ENCODE measurements at regions not wholly inside any gene's neighbourhood (a gene's known extent, or its start where the extent isn't known, plus 50 kb on each side); places are given as distances from the start of the nearest gene placed in this dataset.
A peak's percentile ranks its signal among the peaks of the same experiment; 100 is the strongest.

DNA sequence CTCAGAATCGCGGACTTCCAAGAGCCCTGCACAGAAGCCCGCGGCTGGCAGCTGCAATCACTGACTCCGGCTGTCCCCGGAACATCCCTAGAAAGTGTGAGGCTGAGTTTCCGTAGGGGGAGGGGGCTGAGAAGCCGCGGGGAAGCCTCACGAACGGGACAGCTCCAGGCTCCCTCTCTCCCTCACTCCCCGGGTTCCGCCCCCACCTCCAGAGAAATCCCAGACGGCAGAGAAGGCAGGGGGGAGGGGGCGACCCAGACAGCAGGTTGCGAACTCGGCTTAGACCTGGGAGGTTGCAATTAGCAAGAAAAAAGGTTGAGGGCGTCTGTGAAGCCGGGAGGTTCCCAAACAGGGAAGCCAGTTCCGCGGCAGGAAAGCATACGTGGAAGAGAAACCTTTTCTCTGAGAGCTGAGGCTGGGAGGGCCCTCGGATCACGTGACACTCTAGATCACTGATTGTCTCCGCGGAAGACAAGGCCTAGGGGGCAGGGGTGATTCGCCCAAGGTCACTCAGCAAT lies 73.8 kb upstream of the CPLX2 start:
- DNase-seq, result no peak
- no peak for TF ChIP-seq POLR2A (IDR thresholded peaks at IDR 0.05; ENCODE audit: low read length)
- TF ChIP-seq GATA1 (IDR thresholded peaks at IDR 0.05; ENCODE audit: low read depth, low read length), result no peak

DNA sequence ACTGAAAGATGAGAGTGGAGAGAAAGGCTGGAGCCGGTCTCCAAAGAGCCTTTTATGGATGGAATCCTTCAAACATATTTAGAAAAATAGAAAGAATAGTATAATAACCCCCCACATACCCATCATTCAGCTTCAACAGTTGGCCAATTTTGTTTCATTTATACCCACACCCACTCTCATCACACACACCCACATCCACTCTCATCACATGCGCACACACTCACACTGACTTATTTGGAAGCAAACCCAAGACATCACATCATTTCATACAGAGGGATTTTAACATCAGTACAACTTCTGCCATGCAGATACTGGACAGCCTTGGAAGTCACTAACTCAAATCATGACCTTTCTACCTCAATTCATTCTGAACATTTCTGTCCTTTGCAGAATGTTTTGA lies 72.8 kb upstream of the CPLX2 start:
- TF ChIP-seq GATA1 (IDR thresholded peaks at IDR 0.05; ENCODE audit: low read depth, low read length) (no peak), POLR2A (IDR thresholded peaks at IDR 0.05; ENCODE audit: low read length) (no peak)
- no peak for DNase-seq

DNA sequence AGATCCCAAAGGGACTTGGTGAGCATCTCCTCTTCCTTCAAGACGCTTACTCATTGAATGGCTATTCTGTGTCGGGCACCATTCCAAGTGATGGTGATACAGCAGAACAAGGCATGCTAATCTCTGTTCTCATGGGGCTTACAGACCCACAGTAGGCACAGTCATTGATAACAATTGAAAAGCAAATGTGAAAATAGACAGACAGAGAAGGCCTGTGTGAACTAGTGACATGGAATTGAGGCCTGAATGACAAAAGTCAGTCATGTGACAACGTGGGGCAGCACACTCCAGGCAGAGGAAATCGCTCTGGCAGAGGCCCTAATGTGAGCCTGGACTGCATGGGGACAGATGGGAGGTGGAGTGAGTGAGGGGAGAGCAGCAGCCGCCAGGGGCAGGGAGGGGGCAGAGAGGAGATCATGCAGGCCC lies 70.7 kb upstream of the CPLX2 start:
- TF ChIP-seq GATA1 (IDR thresholded peaks at IDR 0.05; ENCODE audit: low read depth, low read length) (no peak), POLR2A (IDR thresholded peaks at IDR 0.05; ENCODE audit: low read length) (no peak)
- peak; percentile 88 for DNase-seq

DNA sequence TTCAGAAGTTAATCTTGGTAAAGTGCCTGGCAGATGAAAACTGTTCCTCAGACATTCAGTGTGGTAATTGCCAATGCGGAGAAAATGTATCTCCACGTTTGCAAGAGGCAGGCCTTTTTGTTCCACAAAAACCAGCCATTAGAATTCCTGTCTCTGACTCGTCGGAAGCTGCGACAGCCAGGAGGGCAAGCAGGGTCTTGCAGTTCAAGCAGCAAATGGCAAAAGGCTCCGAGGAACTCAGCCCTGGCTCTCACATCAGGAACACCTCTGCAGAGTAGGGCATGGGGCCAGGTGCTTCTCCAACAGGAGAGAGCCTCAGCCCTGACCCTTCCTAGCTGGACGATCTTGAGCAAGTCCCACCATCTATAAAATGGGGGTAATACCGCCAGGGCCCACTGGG lies 69.0 kb upstream of the CPLX2 start:
- no peak for DNase-seq
- TF ChIP-seq POLR2A (IDR thresholded peaks at IDR 0.05; ENCODE audit: low read length) (no peak), GATA1 (IDR thresholded peaks at IDR 0.05; ENCODE audit: low read depth, low read length) (no peak)

DNA sequence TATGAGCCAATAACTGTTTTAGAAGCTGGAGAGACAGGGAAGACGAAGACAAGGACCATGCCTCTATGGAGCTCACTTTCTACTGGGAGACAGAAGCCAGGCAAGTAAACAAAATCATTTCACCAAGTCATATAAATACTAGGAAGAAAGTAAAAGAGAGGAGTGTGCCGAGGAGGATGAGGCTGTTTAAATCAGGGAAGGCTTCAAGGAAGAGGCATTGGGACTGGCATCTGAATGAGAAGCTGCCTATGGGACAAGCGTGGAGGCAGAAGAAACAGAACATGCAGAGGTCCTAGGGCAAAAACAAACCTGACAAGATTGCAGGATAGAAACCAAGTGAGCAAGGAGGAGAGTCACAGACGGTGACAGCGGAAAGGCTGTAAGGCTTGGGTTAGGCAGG lies 68.1 kb upstream of the CPLX2 start:
- TF ChIP-seq POLR2A (IDR thresholded peaks at IDR 0.05; ENCODE audit: low read length), result no peak
- no peak for TF ChIP-seq GATA1 (IDR thresholded peaks at IDR 0.05; ENCODE audit: low read depth, low read length)
- DNase-seq, result no peak

DNA sequence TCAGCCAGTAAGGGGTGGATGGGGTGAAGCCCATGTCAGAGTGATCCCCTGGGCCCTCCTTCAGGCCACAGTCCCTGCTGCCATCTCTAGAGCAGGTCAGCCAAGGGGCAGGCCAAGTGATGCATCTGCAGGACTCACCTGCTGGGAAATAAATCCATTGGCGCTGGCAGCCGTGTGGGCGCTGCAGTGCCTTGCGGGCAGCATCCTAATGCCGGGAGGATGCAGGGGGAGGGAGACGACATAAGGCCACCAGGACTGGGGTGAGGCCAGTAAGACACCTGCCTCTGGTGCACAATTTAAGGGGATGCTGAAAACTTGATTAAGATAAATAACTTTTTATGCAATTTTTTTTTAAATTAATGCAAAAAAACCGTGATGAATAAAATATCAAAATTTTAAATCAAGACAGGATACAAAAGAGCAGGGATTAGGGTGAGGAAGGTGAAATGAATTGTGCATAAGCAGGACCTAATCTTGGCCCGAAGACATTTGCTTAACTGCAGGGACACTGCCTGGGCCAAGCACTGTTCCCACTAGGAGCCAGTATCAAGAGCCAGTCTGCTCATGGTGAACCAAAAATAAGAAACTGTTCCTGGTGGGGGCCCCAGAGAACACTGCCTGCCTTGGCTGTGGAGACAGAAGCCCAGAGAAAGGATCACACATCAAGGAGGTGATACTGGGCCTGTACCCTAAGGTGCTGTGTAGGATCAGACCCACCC lies 67.5 kb upstream of the CPLX2 start:
- no peak for DNase-seq
- TF ChIP-seq GATA1 (IDR thresholded peaks at IDR 0.05; ENCODE audit: low read depth, low read length), result no peak
- no peak for TF ChIP-seq POLR2A (IDR thresholded peaks at IDR 0.05; ENCODE audit: low read length)

DNA sequence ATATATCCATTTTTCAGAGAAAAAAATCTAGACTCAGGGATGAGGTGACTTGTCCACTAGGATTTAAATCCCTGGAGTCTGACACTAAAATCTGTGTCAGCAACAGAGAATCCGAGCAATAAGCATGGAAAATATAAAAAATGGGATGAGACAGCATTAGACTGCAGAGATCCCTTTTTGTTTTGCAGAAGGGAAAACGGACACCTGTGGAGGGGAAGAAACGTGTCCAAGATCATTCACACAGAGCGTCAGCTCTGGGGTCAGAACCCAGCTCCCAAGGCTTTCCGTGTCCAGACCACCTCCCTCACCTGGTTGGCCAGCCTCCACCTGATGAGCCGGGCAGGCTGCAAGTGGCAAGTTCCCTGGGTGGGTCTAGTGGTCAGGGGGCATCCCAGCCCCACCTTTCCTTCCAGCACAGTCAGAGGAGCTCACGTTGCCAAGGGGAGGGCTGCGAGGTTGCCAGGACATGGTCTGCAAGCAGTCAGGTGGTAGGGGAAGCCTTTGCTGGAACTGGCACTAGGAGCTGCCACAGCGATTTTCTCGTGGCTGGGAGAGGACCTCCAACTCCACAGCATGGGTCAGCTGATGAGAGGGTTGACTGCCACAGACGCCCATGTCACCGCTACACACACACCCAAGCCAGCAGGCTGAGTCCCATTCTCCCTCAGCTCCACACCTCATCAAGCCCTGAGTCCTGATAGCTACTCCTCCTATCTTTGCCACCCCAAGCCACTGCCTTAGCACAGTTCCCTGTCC lies 65.9 kb upstream of the CPLX2 start:
- TF ChIP-seq POLR2A (IDR thresholded peaks at IDR 0.05; ENCODE audit: low read length) (no peak), GATA1 (IDR thresholded peaks at IDR 0.05; ENCODE audit: low read depth, low read length) (no peak)
- DNase-seq, result no peak

DNA sequence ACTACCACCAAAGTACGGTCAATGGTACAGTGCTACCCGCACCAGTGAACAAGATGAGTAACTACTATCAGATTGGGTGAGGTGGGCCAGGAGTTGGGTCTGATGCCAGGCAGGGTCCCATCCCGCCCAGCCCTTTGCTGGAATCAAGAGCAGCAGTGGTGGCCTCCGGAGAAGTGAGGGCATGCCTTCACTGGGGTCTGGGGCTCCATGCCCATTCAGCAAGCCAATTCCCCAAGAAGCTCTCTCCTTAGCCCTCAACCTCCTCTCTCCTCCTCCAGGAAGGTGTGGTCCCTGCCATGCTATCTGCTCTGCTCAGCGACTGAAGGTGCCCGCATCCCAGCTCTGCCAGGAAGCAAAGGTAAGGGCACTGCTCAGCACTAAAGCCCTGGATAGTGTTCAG lies 62.7 kb upstream of the CPLX2 start:
- no peak for TF ChIP-seq POLR2A (IDR thresholded peaks at IDR 0.05; ENCODE audit: low read length)
- no peak for TF ChIP-seq GATA1 (IDR thresholded peaks at IDR 0.05; ENCODE audit: low read depth, low read length)
- no peak for DNase-seq

DNA sequence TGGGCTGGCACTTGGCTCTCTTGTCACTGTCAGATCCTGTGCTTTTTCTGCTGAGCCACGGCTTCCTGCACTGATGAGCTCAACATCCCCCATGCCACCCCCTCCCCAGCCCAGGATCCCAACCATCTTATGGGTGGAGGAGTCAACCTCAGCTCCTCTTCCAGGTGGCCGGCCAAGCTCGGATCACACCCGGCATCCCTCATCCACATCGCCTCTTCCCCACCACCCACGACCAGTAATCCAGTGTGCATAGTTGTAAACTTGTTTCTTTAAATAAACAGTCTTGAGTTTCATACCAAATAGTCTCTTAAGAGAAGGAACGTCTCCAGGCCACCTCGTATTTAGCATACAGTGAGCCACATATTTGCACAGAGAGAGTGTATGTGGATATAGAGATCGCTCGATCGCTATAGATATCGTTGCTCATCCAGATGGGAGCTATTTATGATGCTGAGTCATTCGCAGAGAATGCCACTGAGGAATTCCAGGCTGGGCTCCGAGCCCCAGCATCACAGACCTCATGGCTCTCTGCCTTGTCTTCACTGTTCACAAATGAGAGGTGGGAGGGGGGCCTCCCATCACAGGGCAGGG lies 61.8 kb upstream of the CPLX2 start:
- DNase-seq, result no peak
- TF ChIP-seq GATA1 (IDR thresholded peaks at IDR 0.05; ENCODE audit: low read depth, low read length), result no peak
- TF ChIP-seq POLR2A (IDR thresholded peaks at IDR 0.05; ENCODE audit: low read length), result no peak

DNA sequence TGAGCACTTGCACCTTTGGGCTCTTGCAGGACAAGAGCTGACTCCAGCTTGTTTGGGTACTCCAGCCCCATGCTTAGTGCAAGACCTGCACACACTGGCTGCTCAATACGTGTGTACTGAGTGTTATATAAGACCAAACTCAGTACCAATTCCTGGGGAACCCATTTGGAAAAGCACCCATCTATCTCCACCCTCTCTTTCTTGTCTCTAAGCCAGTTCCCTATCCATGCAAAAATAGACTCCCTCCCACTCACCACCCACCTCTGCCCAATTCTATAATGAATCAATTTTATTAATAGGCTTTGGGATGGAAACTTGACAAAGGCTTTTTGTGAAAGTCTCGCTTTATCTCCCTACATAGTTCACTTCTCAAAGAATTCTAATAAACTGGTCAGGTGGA lies 60.9 kb upstream of the CPLX2 start:
- no peak for DNase-seq
- TF ChIP-seq POLR2A (IDR thresholded peaks at IDR 0.05; ENCODE audit: low read length) (no peak), GATA1 (IDR thresholded peaks at IDR 0.05; ENCODE audit: low read depth, low read length) (no peak)

DNA sequence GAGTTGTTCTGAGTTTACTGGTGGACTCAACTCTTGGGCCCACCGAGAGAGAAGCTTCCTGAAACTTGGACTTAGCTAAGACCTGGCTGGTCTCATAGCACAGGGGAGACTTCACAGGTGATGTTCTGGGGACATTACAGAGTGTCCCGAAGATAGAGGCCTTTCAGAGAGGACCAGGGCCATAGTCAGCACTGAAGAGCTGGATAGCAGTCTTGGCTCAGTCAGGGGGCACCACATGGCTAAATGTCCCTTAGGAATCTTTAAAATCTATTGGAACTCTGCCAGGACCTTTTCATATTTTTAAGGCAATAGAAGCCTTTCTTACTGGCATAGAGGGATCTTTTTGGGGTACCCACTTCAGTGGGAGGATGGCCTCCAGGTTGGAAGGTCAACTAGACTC lies 59.8 kb upstream of the CPLX2 start:
- TF ChIP-seq GATA1 (IDR thresholded peaks at IDR 0.05; ENCODE audit: low read depth, low read length) (no peak), POLR2A (IDR thresholded peaks at IDR 0.05; ENCODE audit: low read length) (no peak)
- DNase-seq, result no peak

DNA sequence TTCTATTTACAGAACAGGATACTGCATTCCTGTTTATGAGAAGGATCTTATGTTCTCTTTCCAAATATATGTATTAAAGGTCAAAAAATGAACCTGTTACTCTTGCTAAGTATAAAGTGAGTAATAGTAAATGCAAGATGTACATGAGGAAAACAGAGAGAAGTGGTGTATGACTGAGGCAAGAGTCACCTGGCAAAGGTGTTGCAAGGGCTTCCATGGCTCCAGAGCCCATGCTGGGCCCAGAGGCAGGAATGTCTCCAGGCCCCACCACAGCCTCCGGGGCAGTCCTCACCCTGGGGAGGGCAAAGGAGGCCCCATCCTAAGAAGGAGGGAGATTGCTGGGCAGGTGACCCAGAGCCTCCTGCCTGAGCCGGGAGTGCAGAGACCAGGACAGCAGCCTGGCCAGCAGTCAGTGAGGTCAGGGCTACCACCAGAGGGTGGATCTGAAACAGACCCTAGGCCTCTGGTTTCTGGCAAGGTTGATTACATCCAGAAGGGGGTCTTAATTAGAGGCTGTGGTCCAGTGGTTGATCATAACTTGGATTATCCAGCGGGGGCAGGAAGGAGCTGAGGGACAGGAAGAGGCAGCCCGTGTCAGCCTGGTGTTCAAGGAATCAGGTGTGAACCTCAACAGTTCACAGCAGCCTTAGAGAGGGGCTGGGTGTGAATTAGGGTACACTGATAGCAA lies 57.3 kb upstream of the CPLX2 start:
- DNase-seq, result no peak
- no peak for TF ChIP-seq POLR2A (IDR thresholded peaks at IDR 0.05; ENCODE audit: low read length)
- no peak for TF ChIP-seq GATA1 (IDR thresholded peaks at IDR 0.05; ENCODE audit: low read depth, low read length)

DNA sequence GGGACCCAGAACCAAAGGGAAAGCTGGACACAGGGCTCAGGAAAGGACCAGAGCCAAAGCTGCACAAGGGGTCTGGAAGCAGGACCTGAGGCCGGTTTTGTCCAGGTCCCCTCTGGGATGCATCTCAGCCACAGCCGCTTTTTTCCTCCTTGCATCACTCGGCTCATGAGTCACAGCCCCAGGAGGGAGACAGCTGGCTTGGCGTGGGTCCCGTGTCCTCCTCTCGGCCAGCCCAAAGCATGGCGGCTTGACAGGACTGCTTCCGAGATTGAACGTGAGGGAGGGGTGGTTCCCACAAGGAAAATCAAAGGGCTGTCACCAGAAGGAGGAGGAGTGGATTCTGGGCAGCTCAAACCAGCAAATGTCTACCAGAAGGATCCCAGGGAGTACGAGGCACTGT lies 56.7 kb upstream of the CPLX2 start:
- TF ChIP-seq GATA1 (IDR thresholded peaks at IDR 0.05; ENCODE audit: low read depth, low read length) (no peak), POLR2A (IDR thresholded peaks at IDR 0.05; ENCODE audit: low read length) (no peak)
- no peak for DNase-seq
